H9 (cell line): ENCODE measurements at regions not wholly inside any gene's neighbourhood (a gene's known extent, or its start where the extent isn't known, plus 50 kb on each side); places are given as distances from the start of the nearest gene placed in this dataset.

Experiments
- DNase-seq: peaks from one replicate; pipeline ENCODE4 v3.0.0-alpha.2; 2017
- H2AFZ ChIP-seq: one replicate; pipeline ENCODE4 v1.6.1; 2013; ENCODE audit warnings: mild to moderate bottlenecking, low read length, control low read depth, moderate library complexity
- H2AK5ac ChIP-seq: 2 replicates; pipeline ENCODE4 v1.6.1; 2013; ENCODE audit warnings: low read length, control low read depth, mixed read lengths; ENCODE audit not compliant: insufficient read length
- H2BK120ac ChIP-seq: one replicate; pipeline ENCODE4 v1.6.1; 2013; ENCODE audit warnings: low read depth, mild to moderate bottlenecking, low read length, control low read depth, inconsistent platforms; ENCODE audit not compliant: poor library complexity, severe bottlenecking
- H2BK12ac ChIP-seq: 2 replicates; pipeline ENCODE4 v1.6.1; 2013; ENCODE audit warnings: low read length, control low read depth, mixed read lengths, low read depth; ENCODE audit not compliant: insufficient read length
- H2BK15ac ChIP-seq: 2 replicates; pipeline ENCODE4 v1.6.1; 2013; ENCODE audit warnings: low read depth, low read length, control low read depth
- H2BK20ac ChIP-seq: one replicate; pipeline ENCODE4 v1.6.1; 2013; ENCODE audit warnings: low read depth, mild to moderate bottlenecking, low read length, control low read depth, inconsistent platforms; ENCODE audit not compliant: poor library complexity, severe bottlenecking
- H2BK5ac ChIP-seq: 2 replicates; pipeline ENCODE4 v1.6.1; 2013; ENCODE audit warnings: low read length, control low read depth, mixed read lengths; ENCODE audit not compliant: insufficient read length
- H3K14ac ChIP-seq: 2 replicates; pipeline ENCODE4 v1.6.1; 2013; ENCODE audit warnings: low read length, control low read depth; ENCODE audit not compliant: insufficient read depth
- H3K18ac ChIP-seq: 2 replicates; pipeline ENCODE4 v1.6.1; 2013; ENCODE audit warnings: low read depth, mild to moderate bottlenecking, mixed read lengths, low read length, control low read depth; ENCODE audit not compliant: insufficient read length
- H3K23ac ChIP-seq: 2 replicates; pipeline ENCODE4 v1.6.1; 2013; ENCODE audit warnings: low read length, control low read depth, mixed read lengths, low read depth; ENCODE audit not compliant: insufficient read length
- H3K23me2 ChIP-seq: 2 replicates; pipeline ENCODE4 v1.6.1; 2013; ENCODE audit warnings: low read depth, mild to moderate bottlenecking, mixed read lengths, low read length, control low read depth; ENCODE audit not compliant: insufficient read length, poor library complexity, severe bottlenecking
- H3K27ac ChIP-seq: 2 replicates; pipeline ENCODE4 v1.5.1; 2013; ENCODE audit warnings: low read length, control low read depth, mixed read lengths, low read depth; ENCODE audit not compliant: insufficient read length
- H3K27me3 ChIP-seq: 2 replicates; pipeline ENCODE4 v1.6.1; 2013; ENCODE audit warnings: low read length, control low read depth, inconsistent platforms; ENCODE audit not compliant: insufficient read depth
- H3K4ac ChIP-seq: 2 replicates; pipeline ENCODE4 v1.6.1; 2013; ENCODE audit warnings: low read depth, mild to moderate bottlenecking, control low read depth, inconsistent platforms, low read length, moderate library complexity
- H3K4me1 ChIP-seq: 2 replicates; pipeline ENCODE4 v1.6.1; 2013; ENCODE audit warnings: low read length, control low read depth, inconsistent platforms; ENCODE audit not compliant: insufficient read depth
- H3K4me2 ChIP-seq: 2 replicates; pipeline ENCODE4 v1.6.1; 2013; ENCODE audit warnings: low read length, control low read depth, mixed read lengths; ENCODE audit not compliant: insufficient read length, insufficient read depth
- H3K56ac ChIP-seq: 2 replicates; pipeline ENCODE4 v1.6.1; 2013; ENCODE audit warnings: low read depth, mild to moderate bottlenecking, mixed read lengths, low read length, control low read depth; ENCODE audit not compliant: insufficient read length
- H3K79me1 ChIP-seq: 2 replicates; pipeline ENCODE4 v1.6.1; 2013; ENCODE audit warnings: low read depth, mild to moderate bottlenecking, moderate library complexity, low read length, control low read depth, inconsistent platforms; ENCODE audit not compliant: insufficient read depth, poor library complexity, severe bottlenecking
- H3K79me2 ChIP-seq: 2 replicates; pipeline ENCODE4 v1.6.1; 2013; ENCODE audit warnings: low read length, control low read depth, inconsistent platforms; ENCODE audit not compliant: insufficient read depth
- H3K9ac ChIP-seq: 2 replicates; pipeline ENCODE4 v1.6.1; 2013; ENCODE audit warnings: low read length, control low read depth, mixed read lengths; ENCODE audit not compliant: insufficient read length; ENCODE audit errors: extremely low read depth
- H3K9me3 ChIP-seq: one replicate; pipeline ENCODE4 v1.6.1; 2013; ENCODE audit warnings: low read depth, low read length, inconsistent platforms; ENCODE audit not compliant: control insufficient read depth
- H3T11ph ChIP-seq: one replicate; pipeline ENCODE4 v1.6.1; 2013; ENCODE audit warnings: mild to moderate bottlenecking, low read length, control low read depth, inconsistent platforms
- H4K20me1 ChIP-seq: one replicate; pipeline ENCODE4 v1.6.1; 2013; ENCODE audit not compliant: control insufficient read depth, insufficient read length, insufficient read depth
- H4K5ac ChIP-seq: 2 replicates; pipeline ENCODE4 v1.6.1; 2013; ENCODE audit warnings: low read depth, mild to moderate bottlenecking, mixed read lengths, low read length, control low read depth; ENCODE audit not compliant: insufficient read length
- H4K8ac ChIP-seq: replicated peaks from 2 replicates; pipeline ENCODE4 v1.6.1; 2013; ENCODE audit warnings: low read length, control low read depth, mixed read lengths, low read depth; ENCODE audit not compliant: insufficient read length
- H4K91ac ChIP-seq: 2 replicates; pipeline ENCODE4 v1.6.1; 2013; ENCODE audit warnings: low read depth, mild to moderate bottlenecking, moderate library complexity, mixed read lengths, low read length, control low read depth; ENCODE audit not compliant: insufficient read length
- H3K27ac Mint-ChIP-seq, 3 experiments: 2 replicates in 2 of 3; 3 replicates in 1 of 3; pipeline ENCODE4 v1.8.0; 2020 to 2021; ENCODE audit warnings: mixed read lengths in 3 of 3, mild to moderate bottlenecking in 1 of 3, moderate library complexity in 1 of 3
- H3K27me3 Mint-ChIP-seq: 2 replicates; pipeline ENCODE4 v1.8.0; 2021; ENCODE audit warnings: low read depth, mild to moderate bottlenecking, moderate library complexity, mixed read lengths
- H3K36me3 Mint-ChIP-seq, 3 experiments: 2 replicates in 2 of 3; 3 replicates in 1 of 3; pipeline ENCODE4 v1.8.0; 2020 to 2021; ENCODE audit warnings: low read depth in 3 of 3, mixed read lengths in 3 of 3; ENCODE audit not compliant: insufficient read depth in 1 of 3
- H3K4me1 Mint-ChIP-seq, 2 experiments: 2 replicates each; pipeline ENCODE4 v1.8.0; 2020; ENCODE audit warnings: mixed read lengths in 2 of 2
- H3K4me3 Mint-ChIP-seq, 2 experiments: 2 replicates in 1 of 2; 3 replicates in 1 of 2; pipeline ENCODE4 v1.8.0; 2020 to 2021; ENCODE audit warnings: mild to moderate bottlenecking in 2 of 2, mixed read lengths in 2 of 2, moderate library complexity in 1 of 2
- H3K9me3 Mint-ChIP-seq, 2 experiments: 2 replicates in 1 of 2; 3 replicates in 1 of 2; pipeline ENCODE4 v1.8.0; 2020; ENCODE audit warnings: mild to moderate bottlenecking in 2 of 2, mixed read lengths in 2 of 2, moderate library complexity in 1 of 2
- CTCF ChIP-seq: fragments of 200-600 bp; sonication (generic); conservative IDR thresholded peaks from 3 replicates; pipeline ENCODE4 v1.8.0; 2021; ENCODE audit warnings: antibody characterized with exemption, mild to moderate bottlenecking
- WGBS: extraction: QIAGEN DNeasy Blood & Tissue Kit; methylation state at CpG from one replicate; pipeline ENCODE4 v1.1.7; 2013; ENCODE audit warnings: missing lambda C conversion rate, low lambda C conversion rate, mixed read lengths; ENCODE audit not compliant: insufficient read length; ENCODE audit errors: extremely low coverage; 5-methylcytosine and 5-hydroxymethylcytosine counted together

GRCh38 chr11:127219704-127220103 is 219.1 kb upstream of the KIRREL3 start:
- Histone ChIP-seq H4K91ac (no peak overlapping the region), H2BK5ac (no peak overlapping the region), H3K9me3 (no peaks in the 10 kb centered on the region), H2AFZ (no peak overlapping the region), H3K14ac (no peak overlapping the region), H2BK15ac (no peak overlapping the region), H3K4ac (no peak overlapping the region), H2BK12ac (no peak overlapping the region), H3K23ac (no peak overlapping the region), H3K23me2 (no peaks in the 10 kb centered on the region), H3T11ph (no peak overlapping the region), H3K27me3 (no peaks in the 10 kb centered on the region), H3K79me1 (no peaks in the 10 kb centered on the region), H3K56ac (no peak overlapping the region), H3K18ac (no peak overlapping the region), H3K27ac (no peak overlapping the region), H3K79me2 (no peaks in the 10 kb centered on the region), H3K4me2 (no peak overlapping the region), H3K4me1 (peaks cover 3% of the 10 kb centered on the region; the same call in 1 of the 2 replicates), H4K5ac (no peak overlapping the region), H2BK120ac (no peak overlapping the region), H2AK5ac (no peak overlapping the region), H4K8ac (no peak overlapping the region), H3K9ac (no peak overlapping the region), H4K20me1 (no peaks in the 10 kb centered on the region), H2BK20ac (no peak overlapping the region)
- no peaks in the 10 kb centered on the region; a peak in 1 of 5 replicates for H3K9me3 Mint-ChIP-seq
- no peak for TF ChIP-seq CTCF
- H3K27me3 Mint-ChIP-seq = peaks cover 18% of the 10 kb centered on the region
- H3K4me1 Mint-ChIP-seq = peaks cover 6% of the 10 kb centered on the region in 2 experiments
- no peak overlapping the region for H3K27ac Mint-ChIP-seq
- DNase-seq = no peak
- WGBS = no CpG with 5 or more reads among the region's 2 CpGs
- H3K36me3 Mint-ChIP-seq = no peaks in the 10 kb centered on the region
- no peak overlapping the region for H3K4me3 Mint-ChIP-seq
